Globus pallidus (tissue), 1 donor: ENCODE measurements at regions not wholly inside any gene's neighbourhood (a gene's known extent, or its start where the extent isn't known, plus 50 kb on each side); places are given as distances from the start of the nearest gene placed in this dataset.

Experiments
- DNase-seq: peaks from one replicate; pipeline ENCODE4 v3.0.0-alpha.2; 2015; ENCODE audit warnings: low spot score

DNA sequence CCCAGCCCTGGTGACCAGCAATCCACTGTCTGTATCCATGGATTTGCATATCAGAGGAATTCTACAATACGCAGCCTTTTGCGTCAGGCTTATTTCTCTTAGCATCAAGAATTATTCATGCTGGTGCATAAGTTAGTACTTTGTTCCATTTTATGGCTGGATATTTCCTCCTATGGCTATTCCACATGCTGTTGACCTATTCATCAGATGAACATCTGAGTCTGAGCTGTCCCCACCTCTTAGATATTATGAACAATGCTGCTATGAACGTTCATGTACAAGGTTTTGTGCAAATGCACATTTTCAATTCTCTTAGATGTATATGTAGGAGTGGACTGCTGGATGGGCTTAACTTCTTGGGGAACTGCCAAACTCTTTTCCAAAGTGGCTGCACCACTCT lies 79.0 kb upstream of the CST7 start:
- DNase-seq, result no peak

GRCh38 chr20:24870881-24871280 lies 78.2 kb upstream of the CST7 start:
- DNase-seq, result no peak

GRCh38 chr20:24871480-24872213 lies 77.4 kb upstream of the CST7 start:
- DNase-seq, result no peak

DNA sequence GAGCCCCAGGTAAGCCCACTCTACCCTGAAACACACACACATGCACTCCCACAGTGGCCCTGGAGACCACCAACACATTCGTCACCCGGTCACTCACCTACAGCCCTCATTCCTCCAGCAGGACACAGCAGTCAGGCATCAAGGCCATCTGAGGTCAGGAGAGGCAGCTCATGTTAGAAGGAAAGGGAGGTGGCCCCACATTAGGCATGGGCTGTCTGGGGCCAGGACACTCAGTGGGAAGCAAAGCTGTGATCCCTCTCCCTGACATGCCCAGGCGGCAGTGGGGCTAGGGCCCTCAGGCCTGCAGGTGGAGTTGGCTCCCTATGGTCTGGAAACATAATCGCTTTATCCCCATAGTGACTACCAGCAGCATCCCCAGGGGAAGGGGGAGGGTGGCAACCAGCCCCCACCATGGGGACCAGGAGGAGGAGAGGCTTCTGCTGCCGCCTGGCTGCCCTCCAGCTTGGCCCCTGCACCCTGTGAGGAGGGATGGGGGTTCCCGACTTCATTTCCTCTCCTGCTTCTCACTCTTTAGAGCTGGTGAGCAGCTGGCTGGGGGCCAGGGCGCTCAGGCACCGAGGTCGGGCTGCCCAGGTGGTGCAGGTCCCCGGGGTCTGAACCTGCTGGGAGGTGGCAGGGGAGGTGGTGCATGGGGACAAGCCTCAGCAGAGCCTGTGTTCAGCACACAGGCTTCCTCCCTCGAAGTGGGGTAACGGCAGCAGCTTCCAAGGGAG lies 76.6 kb upstream of the CST7 start:
- no peak for DNase-seq

DNA sequence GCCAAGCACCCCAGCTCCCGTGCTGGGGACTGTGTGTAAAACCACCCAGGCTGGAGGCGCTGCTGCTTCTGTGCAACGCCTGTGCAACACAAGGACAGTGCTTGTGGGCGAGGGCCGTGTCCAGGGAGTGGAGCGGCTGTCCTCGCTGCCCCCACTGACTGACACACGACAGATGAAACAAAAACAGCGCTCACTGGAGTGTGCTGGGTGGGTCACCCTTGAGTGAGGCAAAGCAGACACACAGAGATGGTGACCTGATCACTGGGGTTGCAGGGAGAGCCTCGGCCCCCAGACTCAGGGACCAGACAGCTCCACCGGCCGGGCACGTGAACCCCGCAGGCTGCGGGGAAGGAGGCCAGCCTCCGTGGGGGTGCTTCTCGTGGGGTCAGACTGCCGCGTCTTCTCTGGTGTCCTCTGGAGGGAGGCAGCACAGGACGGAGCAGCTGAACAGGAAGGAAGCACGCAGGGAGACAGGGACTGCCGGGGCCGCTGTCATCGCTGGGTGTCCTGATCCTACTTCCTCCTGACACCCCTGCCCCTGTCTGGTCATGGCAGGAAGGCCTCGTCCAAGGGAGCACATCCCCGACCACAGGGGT lies 75.9 kb upstream of the CST7 start:
- DNase-seq, result peak; percentile 30

- DNase-seq, result no peak
Observed at GRCh38 chr20:24875078-24875477, 74.0 kb upstream of the CST7 start.

DNA sequence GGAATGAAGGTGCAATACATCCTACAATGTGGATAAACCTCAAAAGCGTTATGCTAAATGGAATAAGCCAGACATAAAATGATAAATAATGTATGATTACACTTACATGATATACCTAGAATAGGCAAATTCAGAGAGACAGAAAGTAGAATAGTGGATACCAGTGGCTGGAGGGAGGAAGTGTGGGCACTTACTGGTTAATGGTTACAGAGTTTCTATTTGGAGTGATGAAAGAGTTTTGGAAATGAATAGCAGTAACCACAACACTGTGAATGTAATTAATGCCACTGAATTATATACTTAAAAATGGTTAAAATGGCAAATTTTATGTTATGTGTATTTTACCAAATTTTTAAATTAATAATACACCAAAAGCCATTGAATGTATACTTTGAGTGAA lies 71.4 kb upstream of the CST7 start:
- DNase-seq, result no peak

DNA sequence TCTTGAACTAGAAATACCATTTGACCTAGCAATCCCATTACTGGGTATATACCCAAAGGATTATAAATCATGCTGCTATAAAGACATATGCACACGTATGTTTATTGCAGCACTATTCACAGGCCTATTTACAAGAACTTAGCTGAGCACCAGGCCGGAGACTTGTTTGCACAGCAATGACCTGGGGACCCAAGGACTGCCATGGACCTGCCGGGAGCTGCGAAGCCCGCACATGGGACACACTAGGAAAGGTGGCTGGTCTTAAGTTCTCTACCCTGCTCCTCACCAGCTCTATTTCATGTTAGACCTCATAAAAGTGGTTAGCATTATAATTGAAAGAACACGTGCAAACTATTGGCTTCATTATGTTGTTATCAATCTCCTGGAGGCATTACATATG lies 70.4 kb upstream of the CST7 start:
- no peak for DNase-seq

- no peak for DNase-seq
Observed at GRCh38 chr20:24879875-24880274, 69.2 kb upstream of the CST7 start.

DNA sequence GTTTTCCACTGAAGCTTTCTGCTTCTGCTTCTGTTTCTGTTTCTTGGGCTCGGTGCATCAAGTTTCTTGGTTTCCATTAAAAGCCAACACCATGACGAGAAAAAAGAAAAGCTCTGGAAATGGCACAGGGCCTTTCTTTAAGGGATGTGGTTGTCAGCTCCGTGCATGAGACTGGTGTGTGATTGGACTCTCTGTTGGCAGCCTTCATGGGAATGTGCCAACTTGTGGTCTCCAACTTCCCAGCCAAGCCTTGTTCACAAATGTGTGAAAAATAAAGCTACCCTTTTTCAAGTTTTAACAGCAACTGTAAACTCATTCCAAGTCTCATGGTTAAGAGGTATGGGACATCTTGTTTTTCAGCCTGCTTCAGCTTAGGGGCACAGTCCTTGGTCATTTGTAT lies 68.7 kb upstream of the CST7 start:
- no peak for DNase-seq

DNA sequence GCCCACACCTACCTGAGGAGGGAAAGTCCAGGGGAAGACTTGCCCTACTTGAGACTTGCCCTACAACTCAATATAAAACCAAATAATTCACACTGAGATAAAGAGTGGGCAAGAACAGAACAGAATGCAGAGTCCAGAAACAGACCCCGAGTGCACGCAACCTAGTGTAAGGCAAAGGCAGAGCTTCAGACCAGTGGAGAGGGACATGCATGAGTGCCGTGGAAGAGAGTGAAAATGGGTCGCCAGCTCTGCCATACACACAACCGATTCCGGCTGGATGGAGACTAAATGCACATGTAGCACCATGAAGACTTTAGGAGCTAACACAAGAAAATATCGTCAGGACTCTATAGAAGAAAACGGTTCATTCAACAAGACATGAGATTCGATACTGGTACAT lies 58.8 kb upstream of the CST7 start:
- DNase-seq, result no peak

GRCh38 chr20:24891546-24892393 lies 57.3 kb upstream of the CST7 start:
- no peak for DNase-seq

DNA sequence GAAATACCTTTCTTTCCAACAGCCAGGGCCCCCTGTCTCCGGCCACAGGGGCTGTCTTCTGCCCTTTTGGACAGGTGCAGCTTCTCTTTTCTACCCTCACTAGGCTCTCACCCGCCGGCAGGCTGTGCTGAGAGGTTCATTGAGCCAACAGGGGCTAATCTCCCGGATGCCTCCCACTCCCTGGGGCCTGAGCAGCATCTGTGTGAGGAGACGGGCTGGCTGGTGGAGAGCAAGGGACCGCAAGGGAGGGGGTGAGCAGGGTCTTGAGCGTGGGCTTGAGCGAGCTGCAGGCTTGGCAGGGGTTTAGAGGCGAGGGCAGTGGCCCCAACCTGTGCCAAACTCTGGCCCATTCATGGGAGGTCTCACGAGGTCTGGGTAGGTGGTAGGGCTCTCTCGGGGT lies 56.5 kb upstream of the CST7 start:
- no peak for DNase-seq

DNA sequence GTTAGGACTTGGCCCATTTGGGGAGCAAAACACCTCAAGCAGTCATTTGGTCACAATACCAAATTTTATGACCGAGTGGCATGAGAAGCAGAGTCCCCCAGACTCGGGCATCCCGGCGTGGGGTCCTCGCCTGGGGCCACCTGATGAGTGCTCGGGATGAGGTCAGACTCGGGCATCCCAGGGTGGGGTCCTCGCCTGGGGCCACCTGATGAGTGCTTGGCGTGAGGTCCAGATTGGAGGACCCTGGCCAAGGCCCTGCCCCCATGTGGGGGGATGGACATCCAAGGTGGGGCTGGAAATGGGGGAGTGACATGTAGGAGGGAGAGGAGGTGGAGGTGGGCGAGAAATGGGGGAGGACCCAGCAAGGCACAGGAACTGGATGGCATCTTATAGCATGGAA lies 56.1 kb upstream of the CST7 start:
- no peak for DNase-seq

DNA sequence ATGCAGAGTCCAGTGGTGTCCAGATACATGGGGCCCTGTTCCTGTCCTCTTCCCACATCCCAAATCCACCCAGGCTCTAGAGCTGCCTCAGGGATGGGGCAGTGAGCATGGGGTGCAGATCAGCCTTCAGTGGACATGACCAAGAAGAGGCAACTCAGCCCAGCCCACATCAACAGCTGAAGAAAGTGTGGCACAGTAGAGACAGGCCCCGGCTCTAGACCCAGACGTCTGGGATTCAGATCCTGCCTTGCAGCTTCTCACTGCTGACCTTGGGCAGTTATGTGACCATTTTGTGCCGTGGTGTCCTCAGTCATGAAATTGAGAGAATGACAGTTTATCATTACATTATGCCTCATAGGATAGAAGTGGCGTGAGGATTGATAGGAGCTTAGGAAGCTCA lies 54.6 kb upstream of the CST7 start:
- DNase-seq, result no peak

DNA sequence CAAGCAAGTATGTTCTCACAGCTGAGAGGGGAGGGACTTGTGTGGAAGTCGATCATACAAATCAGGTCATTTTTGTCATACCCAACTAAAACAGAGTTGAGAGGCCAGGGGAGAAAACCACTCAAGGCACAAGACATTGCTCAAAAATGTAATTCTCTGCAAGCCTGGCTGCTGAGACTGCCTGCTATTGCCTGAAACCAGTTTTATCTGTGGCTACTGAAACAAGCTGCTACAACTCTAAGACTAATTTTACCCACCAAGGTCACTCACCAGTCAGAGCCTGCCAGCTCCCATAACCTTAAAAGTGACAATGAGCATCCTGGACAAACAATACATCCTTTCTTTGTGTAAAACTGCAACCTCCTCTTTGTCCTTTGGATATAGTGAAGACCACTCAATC lies 54.1 kb upstream of the CST7 start:
- DNase-seq, result no peak

DNA sequence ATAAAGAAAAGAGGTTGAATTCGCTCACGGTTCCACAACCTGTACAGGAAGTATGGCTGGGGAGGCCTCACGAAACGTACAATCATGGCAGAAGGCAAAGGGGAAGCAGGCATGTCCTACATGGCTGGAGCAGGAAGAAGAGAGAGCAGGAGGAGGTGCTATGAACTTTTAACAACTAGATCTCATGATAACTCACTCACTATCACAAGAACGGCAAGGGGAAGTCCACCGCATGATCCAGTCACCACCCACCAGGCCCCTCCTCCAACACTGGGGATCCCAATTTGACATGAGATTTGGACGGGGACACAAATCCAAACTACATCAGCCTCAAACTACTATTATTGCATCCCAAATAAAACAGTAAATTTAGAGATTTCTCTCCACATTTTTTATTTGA lies 53.6 kb upstream of the CST7 start:
- no peak for DNase-seq

- DNase-seq, result no peak
Observed at GRCh38 chr20:24895898-24896658, 53.0 kb upstream of the CST7 start.

GRCh38 chr20:24896984-24897383 lies 52.1 kb upstream of the CST7 start:
- no peak for DNase-seq

GRCh38 chr20:24897974-24898373 lies 51.1 kb upstream of the CST7 start:
- no peak for DNase-seq

DNA sequence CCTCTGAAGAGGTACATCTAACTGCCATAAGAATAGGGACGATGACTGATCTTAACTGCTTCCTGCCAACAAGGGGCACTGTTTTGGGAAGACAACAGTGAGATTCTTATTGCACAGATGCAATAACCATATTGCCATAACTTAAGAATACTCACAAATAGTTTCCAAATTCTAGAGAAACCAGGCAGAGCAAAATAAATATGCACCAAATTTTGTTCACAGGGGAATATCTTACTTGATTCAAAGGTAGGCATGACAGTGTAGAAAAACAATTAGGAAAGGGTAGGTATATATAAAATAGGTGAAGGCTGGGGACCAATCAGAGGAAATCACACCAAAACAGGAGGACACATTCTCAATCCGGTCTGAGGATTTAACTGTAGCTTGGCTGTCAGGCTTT lies 49.9 kb upstream of the CST7 start:
- no peak for DNase-seq
